PFSK-1 (cell line): ENCODE measurements at regions not wholly inside any gene's neighbourhood (a gene's known extent, or its start where the extent isn't known, plus 50 kb on each side); places are given as distances from the start of the nearest gene placed in this dataset.

ENCODE experiments used
- POLR2AphosphoS5 ChIP-seq: IDR thresholded peaks from 2 replicates; pipeline ENCODE4 v1.6.1; 2012; ENCODE audit warnings: low read depth, mild to moderate bottlenecking, control low read depth, low read length, moderate library complexity
- TAF1 ChIP-seq: IDR thresholded peaks from 2 replicates; pipeline ENCODE4 v1.6.1; 2012; ENCODE audit warnings: low read length, control low read depth, borderline replicate concordance; ENCODE audit not compliant: insufficient read depth

DNA sequence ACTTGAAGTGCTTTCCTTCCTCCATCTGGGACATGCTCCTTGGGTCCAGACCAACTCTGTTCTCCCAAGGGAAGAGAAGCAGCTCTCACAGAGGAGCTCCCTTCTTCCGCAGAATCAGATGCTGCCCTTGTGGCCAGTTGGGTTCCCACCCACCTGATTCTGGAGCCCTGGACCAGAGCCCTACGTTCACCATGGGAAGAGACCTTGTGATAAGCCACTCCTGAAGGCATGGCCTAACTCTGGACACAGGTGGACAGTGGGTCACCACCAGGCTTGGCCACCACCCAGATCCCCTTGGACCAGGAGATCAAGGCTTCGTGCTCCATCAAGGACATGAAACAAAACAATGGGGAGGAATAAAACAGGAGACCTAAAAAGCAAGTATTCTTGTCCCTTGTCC is 172.2 kb downstream of the RPLP1 start:
- TF ChIP-seq POLR2AphosphoS5: no peak
- no peak for TF ChIP-seq TAF1
